Kidney (tissue), 13 donors: ENCODE measurements at regions not wholly inside any gene's neighbourhood (a gene's known extent, or its start where the extent isn't known, plus 50 kb on each side); places are given as distances from the start of the nearest gene placed in this dataset.

Experiments
- DNase-seq, 5 donors: peaks; one replicate each; pipeline ENCODE4 v3.0.0-alpha.2; 2013 to 2020
- FAIRE-seq: peaks from 2 replicates; lab custom pipeline; 2012; peaks lifted over from hg19 to GRCh38; lab: Jason Lieb, UNC
- H3K27ac ChIP-seq, 2 donors: one replicate each; pipeline ENCODE4 v1.7.0; 2013; ENCODE audit warnings: low read depth in 2 of 2, low read length in 2 of 2, inconsistent platforms in 1 of 2
- H3K27me3 ChIP-seq: one replicate; pipeline ENCODE4 v1.7.1; 2013; ENCODE audit warnings: low read length, inconsistent platforms; ENCODE audit not compliant: control insufficient read depth, insufficient read depth
- H3K36me3 ChIP-seq, 3 donors: one replicate each; pipeline versions ENCODE4 v1.7.0 to v1.7.1; 2013; ENCODE audit warnings: low read length in 3 of 3, control low read depth in 1 of 3, inconsistent platforms in 1 of 3; ENCODE audit not compliant: insufficient read depth in 3 of 3, control insufficient read depth in 2 of 3
- H3K4me1 ChIP-seq, 3 donors: one replicate each; pipeline versions ENCODE4 v1.7.0 to v1.7.1; 2013; ENCODE audit warnings: low read length in 3 of 3, inconsistent platforms in 1 of 3, low read depth in 1 of 3; ENCODE audit not compliant: control insufficient read depth in 2 of 3, insufficient read depth in 2 of 3
- H3K4me3 ChIP-seq, 3 donors: one replicate each; pipeline versions ENCODE4 v1.7.0 to v1.8.1; 2013; ENCODE audit warnings: low read length in 3 of 3, control low read depth in 1 of 3, inconsistent platforms in 1 of 3
- H3K9ac ChIP-seq, 3 donors: one replicate each; pipeline versions ENCODE4 v1.7.0 to v1.7.1; 2013; ENCODE audit warnings: low read length in 3 of 3, control low read depth in 1 of 3, inconsistent platforms in 1 of 3
- H3K9me3 ChIP-seq, 3 donors: one replicate each; pipeline versions ENCODE4 v1.7.0 to v1.7.1; 2013; ENCODE audit warnings: low read length in 3 of 3, control low read depth in 1 of 3, inconsistent platforms in 1 of 3; ENCODE audit not compliant: control insufficient read depth in 2 of 3, insufficient read depth in 1 of 3
- intact Hi-C: fragments of 100-400 bp; cut with DNase I; formaldehyde crosslinking; loops from one replicate; pipeline ENCODE4 v1.11.1; 2022
- TF ChIP-seq, protein P1 (sequence below): IDR thresholded peaks from 3 replicates; pipeline ENCODE4 v1.5.1; 2012; ENCODE audit warnings: mild to moderate bottlenecking, moderate library complexity, borderline replicate concordance; ENCODE audit not compliant: insufficient read depth; ENCODE audit errors: extremely low read depth
- donor health status: control.
- donor health status: control.
- donor health status: control.
- donor health status: control.
- donor health status: control.
- donor health status: DM: yes; HTN: yes; CAD: no.
- donor health status: Normal renal cell carcinoma (clear cell type).

DNA sequence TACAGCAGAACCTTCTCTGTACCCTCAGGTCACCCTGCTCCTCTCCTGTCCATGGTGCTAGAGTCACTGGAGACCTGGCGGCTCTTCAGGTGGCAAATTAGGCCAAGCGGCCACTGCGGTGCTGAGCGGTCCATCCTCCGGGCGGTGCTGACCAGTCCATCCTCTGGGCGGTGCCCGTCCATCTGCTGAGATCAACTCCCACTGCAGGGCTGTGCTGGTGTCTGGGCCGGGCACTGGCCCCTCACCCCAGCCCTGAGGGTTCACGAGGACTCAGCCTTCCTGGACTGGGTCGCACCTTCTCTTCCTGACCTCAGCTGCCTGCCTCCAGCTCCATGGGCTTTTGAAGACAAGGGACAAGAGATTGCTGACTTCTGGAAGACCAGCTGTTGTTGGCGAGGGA lies 782.9 kb downstream of the BRD1 start:
- Histone ChIP-seq H3K9me3 (no peaks in the 10 kb centered on the region), H3K27ac (no peak overlapping the region), H3K4me1 (no peaks in the 10 kb centered on the region), H3K36me3 (no peaks in the 10 kb centered on the region), H3K9ac (no peak overlapping the region), H3K4me3 (no peak overlapping the region), H3K27me3 (no peaks in the 10 kb centered on the region)
- FAIRE-seq = no peak
- intact Hi-C loops = no loop called here
- DNase-seq = no peak
- TF ChIP-seq, protein P1, sequence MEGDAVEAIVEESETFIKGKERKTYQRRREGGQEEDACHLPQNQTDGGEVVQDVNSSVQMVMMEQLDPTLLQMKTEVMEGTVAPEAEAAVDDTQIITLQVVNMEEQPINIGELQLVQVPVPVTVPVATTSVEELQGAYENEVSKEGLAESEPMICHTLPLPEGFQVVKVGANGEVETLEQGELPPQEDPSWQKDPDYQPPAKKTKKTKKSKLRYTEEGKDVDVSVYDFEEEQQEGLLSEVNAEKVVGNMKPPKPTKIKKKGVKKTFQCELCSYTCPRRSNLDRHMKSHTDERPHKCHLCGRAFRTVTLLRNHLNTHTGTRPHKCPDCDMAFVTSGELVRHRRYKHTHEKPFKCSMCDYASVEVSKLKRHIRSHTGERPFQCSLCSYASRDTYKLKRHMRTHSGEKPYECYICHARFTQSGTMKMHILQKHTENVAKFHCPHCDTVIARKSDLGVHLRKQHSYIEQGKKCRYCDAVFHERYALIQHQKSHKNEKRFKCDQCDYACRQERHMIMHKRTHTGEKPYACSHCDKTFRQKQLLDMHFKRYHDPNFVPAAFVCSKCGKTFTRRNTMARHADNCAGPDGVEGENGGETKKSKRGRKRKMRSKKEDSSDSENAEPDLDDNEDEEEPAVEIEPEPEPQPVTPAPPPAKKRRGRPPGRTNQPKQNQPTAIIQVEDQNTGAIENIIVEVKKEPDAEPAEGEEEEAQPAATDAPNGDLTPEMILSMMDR = no peak

DNA sequence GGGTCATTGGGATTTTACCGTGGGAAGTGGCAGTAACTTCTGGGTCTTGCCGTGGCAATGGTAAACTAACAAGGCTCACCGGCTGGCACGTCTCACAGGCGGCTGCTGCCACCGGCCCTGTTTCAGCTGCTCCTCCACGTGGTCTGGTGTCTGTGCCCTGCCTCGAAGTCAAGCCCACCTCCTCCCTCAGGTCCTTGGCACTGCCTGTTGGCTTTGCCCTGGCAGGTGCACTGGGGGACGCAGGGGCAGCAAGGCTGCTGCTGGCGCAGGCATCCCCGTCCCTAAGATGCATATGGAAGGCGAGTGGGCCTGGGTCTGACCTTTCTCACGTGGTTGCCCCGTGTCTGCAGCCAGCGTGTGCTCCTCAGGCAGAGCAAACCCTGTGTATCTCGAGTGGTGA lies 783.6 kb downstream of the BRD1 start:
- Histone ChIP-seq H3K36me3 (no peaks in the 10 kb centered on the region), H3K27me3 (no peaks in the 10 kb centered on the region), H3K4me3 (no peak overlapping the region), H3K9ac (no peak overlapping the region), H3K27ac (no peak overlapping the region), H3K9me3 (no peaks in the 10 kb centered on the region), H3K4me1 (no peaks in the 10 kb centered on the region)
- no peak for FAIRE-seq
- intact Hi-C loops = no loop called here
- TF ChIP-seq, protein P1 = no peak
- no peak for DNase-seq

DNA sequence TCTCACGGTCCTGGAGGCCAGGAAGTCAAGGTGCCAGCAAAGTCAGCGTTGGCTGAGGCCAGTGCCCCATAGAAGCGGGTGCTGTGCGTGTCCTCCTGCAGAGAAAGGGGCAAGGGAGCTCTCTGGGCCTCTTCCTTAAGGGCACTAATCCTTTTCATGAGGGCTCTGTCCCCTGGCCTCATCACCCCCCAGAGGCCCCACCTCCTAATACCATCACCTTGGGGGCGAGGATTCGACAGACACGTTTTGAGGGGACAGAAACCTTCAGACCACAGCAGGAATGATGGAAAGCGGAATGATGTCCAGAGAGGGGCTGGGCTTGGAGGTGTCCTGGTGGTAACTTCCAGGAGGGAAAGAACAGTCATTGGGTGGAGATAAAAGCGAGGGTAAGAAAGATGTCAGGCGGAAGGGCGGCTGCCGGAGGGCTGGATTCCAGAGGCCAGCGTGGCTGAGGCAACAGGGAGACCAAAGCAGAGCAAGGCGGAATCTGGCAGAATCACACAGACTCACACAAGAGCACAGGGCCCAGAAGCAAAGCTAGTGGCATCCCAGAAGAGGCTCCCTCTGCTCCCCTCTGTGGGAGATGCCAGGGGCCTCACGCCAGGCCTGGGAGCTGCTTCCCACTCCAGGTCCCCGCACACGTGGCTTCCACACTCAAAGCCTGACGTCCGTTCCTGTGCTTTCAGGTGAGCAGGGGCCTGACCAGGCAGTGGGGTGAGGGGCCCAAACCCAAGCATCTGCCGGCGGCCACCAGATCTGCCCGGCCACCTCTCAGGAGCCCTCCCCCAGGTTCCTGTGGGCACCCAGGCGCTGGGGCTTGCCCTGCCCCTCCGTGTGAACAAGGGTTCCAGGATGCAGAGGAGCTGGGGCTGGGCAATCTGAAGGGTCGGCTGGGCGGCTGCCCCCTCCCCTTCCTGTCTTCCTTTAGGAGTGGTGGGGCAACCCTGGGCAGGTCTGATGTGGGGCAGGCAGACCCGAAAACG lies 784.5 kb downstream of the BRD1 start:
- no peaks in the 10 kb centered on the region for H3K27me3 ChIP-seq
- TF ChIP-seq, protein P1 = no peak
- no peak overlapping the region for H3K27ac ChIP-seq
- no peaks in the 10 kb centered on the region for H3K4me1 ChIP-seq
- H3K9me3 ChIP-seq = no peaks in the 10 kb centered on the region
- FAIRE-seq = no peak
- intact Hi-C loops = no loop called here
- no peaks in the 10 kb centered on the region for H3K36me3 ChIP-seq
- H3K9ac ChIP-seq = no peak overlapping the region
- no peak overlapping the region for H3K4me3 ChIP-seq
- DNase-seq = no peak
